CD4-positive, alpha-beta T cell treated with Interleukin-4 for 1 hour (primary cell): ENCODE measurements at regions not wholly inside any gene's neighbourhood (a gene's known extent, or its start where the extent isn't known, plus 50 kb on each side); places are given as distances from the start of the nearest gene placed in this dataset.
"Not testable (repeated sequence)": the region's sequence is repeated elsewhere in the genome, so short reads cannot be mapped to it uniquely, and the experiment has no call there.

Experiments used
- DNase-seq, 2 donors: peaks; one replicate each; pipeline ENCODE4 v3.0.0-alpha.2; 2020 to 2022

DNA sequence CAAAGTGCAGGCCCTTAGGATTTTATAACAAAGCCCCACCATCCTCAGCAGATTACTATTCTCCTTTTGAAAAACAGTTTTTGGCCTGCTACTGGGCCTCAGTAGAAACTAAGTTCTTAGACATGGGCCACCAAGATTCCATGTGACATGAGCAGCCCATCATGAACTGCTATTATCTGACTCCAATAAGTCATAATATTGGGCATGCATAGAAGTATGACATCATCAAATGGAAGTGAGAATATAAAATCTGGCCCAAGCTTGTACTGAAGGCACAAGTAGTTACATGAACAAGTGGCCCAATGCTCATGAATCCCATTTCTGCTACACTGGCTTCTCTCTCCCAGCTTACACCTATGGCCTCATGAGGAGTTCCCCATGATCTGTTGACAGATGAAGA is 404.8 kb downstream of the EPHA5 start:
- no peak for DNase-seq

DNA sequence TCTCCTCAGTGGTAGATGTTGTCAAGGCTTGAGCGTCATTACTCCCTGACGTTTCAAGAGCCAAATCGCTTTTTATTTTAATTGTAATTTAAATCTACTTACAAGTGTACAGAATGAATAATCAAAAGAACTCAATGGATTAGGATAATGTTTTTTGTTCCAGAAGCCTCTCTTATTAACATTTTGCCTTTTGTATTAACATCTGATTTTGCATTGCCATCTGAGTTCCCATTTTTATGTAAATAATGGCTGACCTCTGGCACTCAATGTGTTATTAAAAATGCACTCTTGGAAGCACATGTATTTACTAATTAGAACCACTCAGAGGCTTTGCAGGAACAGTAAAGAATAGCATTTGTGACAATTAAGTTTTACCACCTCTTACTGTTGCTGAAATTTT is 411.0 kb downstream of the EPHA5 start:
- no peak for DNase-seq

DNA sequence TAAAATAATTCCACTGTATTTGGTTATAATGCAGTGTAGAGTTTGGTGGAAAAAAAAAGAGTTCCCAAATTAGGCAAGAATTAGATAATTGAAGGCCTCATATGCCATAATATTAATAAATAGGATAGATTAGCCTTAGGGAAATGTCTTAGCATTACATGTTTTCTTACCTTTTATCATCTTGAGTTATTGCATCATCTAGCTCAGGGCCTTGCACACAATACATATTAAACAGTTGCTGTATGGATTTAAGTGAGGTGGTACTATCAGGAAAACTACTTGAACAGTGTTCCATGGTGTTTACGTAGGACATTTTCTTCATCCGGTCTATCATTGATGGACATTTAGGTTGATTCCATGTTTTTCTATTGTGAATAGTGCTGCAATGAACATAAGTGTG is 419.4 kb downstream of the EPHA5 start:
- DNase-seq = no peak

DNA sequence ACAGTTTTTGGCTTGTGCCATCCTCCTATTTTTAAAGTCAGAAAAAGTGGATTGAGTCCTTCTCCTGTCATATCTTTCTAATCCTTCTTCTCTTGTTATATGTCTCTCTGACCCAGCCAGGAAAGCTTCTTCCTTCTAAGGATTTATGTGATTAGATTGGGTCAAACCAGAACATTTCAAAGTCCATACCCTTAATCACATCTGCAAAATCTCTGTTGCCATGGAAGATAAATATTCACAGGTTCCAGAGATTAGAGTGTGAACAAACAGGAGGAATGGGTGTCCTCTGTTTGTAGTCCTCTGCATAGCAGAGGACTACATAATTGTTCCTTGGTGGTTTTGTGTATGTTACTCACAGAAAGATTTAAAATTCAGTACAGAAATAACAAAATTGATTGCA is 421.2 kb downstream of the EPHA5 start:
- no peak for DNase-seq

DNA sequence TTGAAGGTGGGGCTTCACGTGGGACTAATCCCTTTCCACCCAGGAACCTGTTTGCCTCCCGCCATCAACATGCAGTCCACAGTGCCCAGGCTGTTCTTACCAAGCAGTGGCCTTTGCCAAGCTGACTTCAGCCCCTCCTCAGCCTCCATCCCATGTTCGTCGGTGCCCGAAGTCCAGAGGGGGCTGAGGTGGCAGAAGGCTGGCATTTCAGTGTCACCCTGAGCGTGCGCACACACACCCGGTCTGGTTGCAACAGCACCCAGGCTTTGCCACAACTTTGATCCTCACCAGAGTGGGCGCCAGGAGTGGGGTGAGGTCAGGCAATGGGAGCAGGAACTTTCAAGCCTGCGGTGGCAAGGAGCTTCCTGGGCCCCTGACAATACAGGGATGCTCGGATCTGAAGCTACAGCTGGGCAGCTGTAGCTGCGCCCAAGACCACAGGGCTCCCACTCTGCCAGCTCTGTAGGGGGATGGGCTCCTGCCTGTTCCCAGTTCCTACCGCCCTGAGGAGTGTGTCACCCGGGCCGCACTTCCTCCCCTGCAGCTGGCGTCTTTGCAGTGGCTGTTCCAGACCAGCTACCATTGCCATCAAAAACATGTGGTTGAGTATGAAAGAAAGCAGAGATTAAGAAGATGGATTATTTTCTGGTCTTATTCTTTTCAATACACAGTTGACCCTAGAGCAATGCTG is 428.0 kb downstream of the EPHA5 start:
- no peak for DNase-seq

DNA sequence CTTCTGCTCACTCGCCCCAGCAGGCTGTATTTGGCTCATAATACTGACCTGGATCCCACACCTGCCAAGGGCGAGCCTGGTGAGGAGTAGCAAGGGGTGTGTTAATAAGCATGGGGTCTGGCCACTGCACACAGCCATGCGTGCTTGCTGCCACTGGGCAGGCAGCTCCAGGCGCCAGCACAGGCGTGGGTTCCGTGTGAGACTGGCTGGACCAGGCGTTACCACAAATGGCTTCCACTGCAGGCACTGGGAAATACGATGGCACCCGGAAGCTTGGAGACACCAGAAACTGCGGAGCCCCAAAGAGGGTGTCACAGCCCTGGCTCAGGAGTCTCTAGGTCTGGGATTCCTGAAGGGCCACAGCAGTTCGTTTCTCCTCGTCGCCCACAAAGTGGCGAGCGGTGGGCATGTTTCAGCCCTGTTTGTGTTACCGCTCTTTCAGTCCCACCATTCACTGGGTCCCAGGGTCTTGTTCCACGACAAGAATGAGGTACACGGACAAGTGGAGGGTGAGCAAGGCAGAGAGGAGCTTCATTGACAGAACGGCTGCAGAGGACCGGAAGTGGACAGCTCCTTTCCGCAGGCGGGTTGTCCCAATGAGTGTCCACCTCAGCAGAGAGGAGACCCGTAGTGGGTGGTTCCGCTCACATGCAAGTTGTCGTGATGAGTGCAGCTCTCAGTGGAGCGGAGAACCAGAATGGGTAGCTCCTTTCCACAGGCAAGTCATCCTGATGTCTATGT is 428.9 kb downstream of the EPHA5 start:
- no peak for DNase-seq

DNA sequence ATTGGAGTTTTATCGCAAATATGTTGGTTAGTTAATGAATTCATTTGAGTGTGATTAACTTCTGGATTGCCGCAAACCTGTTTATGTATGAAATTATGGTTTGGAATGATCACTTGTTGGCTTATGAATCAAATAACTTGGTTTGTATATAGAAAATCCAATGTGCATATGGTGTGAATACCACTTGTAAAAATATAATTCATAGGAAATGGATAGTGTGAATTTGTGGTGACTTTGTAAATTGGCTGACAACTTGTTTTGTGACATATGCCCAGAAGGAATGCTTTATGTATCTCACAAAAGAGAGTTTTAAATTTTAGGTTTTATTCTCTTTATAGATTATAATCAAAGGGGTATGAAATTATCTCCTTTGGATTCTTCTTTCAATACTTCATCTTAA is 436.2 kb downstream of the EPHA5 start:
- no peak for DNase-seq

DNA sequence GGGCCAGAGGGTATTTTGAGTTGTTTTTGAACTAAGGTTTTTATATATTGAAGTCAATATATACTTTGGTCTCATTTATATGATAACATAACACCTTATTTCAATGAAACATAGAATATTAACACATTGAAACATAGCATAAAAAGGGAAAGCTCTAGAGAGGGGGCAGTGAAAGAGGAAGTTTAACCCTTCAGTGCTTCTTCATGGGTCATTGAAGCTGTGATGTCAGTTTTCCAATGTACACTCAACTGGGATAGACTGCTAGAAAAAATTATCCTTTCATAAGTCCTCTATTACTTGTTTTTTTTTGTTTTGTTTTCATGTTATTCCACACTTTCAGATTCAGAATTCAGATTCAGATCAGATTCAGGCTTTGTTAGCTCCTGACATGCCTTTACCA is 442.7 kb downstream of the EPHA5 start:
- DNase-seq = no peak

DNA sequence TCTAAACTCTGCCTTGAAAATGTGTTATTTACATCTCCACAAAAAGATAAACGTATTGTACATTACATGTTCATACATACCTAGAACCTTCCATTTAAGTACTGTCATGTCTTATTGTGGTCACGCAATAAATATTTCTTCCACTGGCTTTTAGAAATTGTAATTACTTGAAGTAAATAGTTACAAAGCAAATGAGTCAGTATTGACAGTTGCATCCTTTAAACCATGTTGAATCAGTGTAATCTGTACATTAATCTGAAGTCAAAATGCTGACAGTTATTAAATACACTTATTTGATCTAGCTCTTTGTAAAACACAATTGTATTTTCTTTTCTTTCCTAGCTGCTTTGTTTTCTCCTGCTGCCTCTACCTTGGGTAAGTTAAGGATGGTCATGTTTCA is 446.7 kb downstream of the EPHA5 start:
- no peak for DNase-seq

DNA sequence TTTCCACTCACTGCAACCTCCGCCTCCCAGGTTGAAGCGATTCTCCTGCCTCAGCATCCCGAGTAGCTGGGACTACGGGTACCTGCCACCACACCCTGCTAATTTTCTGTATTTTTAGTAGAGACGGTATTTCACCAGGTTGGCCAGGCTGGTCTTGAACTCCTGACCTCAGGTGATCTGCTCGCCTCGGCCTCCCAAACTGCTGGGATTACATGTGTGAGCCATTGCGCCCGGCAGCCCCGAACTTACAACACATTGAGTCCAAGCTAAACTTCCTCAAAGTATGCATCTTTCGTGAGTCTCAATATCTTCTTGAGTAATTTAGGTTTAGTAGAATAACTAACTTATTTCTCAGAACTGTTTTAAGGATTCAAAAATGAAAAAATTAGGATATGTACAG is 447.2 kb downstream of the EPHA5 start:
- not testable (repeated sequence) for DNase-seq

DNA sequence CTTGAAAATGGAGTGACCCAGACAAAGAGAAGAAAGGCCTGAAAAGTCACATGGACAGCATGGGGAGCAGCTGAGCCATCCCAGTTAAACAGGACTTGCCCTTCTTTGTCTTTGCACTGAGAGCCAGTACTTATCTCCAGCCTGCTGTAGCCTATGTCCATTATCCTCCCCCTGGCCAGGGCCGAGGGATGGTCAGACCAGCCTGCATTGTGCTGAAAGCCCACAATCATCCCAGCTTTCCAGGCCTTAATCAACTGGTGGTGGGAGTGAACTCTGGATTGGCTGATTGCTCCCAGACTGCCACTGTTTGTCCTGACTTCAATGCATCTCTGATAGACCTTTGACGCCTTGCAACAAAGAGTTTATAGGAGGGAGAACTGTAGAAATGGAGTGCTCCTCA is 453.1 kb downstream of the EPHA5 start:
- DNase-seq = no peak

DNA sequence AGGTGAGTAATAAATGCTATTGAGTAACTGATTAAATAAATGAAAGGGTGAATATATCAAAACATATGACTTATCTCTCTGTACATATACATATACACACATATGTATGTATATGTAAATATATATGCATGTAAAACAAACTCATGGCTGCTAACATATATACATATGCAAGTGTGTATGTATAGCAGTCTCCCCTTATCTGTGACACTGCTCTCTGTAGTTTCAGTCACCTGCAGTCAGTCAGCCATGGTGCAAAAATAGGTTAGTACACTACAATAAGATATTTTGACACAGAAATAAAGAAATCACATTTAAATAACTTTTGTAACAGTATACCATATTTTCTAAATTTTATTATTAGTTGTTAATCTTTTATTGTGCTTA is 467.4 kb downstream of the EPHA5 start:
- DNase-seq = no peak

DNA sequence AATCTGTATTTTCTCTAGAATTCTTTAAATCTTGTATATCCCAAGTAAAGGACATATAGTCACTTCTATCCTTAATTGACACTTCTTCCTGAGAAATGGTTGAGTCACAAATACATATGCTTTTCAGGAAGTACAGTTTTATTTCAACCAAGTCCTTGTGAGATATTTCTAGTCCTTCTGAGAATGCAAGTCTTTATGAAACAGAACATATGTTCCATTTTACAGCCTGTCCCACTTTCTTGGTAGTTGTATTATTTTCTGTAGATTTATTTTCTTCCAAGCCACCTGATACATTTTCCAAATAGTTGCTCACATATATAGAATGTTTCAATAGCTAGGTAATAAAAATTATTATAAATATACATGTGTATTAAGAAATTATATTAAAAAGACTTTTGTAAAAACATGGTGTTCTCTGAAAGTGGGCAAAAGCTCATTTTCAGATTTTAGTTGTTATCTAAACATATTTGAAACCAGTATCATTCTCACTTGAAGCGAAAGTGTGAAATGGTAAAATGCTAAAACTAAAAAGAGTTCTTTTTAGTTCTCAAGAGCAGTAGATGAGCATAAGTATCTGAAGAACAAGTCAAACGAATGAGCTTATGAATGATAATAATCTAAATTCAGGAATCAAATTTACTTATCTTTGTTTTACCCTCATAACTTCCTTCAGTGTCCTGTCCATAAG is 468.0 kb downstream of the EPHA5 start:
- no peak for DNase-seq

DNA sequence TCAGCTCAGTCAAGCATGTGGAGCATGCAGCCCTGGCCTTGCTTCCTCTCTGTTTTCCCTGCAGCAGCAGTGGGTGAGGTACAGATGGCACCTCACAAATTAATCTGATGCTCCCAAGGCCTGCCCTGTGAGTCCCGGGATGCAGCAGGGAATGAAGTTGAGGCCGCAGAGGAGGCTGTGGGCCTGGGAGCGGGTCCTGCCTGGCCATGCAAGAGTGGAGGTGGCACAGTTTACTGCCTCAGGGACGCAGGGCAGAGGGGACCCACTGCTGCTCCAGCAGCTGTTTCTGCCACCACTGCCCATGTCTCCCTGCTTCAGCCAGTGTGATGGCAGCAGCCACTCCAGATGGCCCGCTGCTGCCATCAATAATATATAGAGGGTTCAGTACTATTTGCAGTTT is 474.6 kb downstream of the EPHA5 start:
- no peak for DNase-seq

DNA sequence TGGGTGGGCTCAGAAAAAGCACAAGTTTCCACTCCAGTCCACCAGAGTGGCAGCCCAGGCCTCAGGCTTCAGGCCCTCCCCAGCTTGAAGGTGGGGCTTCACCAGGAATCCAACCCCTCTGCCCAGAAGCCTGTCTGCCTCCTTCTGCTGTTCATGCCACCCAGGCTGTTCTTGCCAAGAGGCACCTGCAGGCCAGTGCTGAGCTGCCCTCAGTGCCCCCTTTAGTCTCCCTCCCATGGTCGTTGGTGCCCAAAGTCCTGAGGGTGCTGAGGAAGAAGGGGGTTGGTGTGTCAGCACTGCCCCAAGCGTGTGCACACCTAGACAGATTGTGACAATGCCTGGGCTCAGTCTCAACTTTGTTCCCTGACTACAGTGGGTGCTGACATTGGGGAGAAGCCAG is 475.3 kb downstream of the EPHA5 start:
- DNase-seq = no peak

DNA sequence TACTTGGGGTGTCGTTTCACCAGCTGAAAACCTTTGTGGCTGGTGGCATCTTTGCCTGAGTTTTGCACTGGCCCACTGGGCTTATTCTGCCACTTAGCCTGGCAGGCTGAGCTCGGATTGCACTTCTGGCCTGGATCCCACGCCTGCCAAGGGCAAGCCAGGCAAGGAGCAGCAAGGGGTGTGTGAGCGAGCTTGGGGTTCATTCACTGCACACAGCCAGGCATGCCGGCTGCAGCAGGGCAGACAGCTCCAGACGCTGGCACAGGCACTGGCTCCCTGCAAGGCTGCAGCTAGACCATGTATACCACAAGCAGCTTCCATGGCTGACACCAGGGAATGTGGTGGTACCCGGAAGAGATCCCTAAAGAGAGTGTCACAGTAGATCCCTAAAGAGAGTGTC is 476.3 kb downstream of the EPHA5 start:
- DNase-seq = no peak

DNA sequence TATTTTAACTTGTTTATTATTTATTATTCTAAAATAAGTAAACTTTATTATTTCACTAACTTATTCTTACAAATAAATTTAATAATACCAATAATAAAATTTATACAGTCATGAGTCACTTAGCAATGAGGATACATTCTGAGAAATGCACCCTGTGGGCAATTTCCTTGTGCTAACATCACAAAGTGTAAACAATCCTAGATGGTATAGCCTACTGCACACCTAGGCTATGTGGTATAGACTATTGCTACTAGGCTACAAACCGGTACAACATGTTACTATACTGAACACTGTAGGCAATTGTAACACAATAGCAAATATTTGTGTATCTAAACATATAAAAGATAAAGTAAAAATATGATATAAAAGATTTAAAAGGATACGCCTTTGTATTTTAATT is 479.5 kb downstream of the EPHA5 start:
- DNase-seq = no peak

DNA sequence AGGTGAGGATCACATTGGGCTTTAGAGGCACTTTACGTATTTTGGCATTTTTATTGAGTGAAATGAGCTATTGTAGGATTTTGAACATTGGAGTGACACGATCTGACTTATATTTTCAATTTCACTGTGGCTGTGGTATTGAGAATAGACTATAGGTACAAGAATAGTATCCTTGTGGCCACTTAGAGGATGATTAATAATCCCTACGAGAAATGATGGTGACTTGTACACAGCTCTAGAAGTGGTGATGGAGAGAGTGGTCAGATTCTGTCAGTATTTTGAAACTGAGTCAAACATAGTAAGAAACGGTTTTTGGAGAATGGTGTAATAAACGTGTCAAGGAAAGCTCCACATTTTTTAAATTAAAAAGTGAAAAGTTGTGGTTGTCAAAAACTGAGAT is 494.7 kb downstream of the EPHA5 start:
- no peak for DNase-seq

DNA sequence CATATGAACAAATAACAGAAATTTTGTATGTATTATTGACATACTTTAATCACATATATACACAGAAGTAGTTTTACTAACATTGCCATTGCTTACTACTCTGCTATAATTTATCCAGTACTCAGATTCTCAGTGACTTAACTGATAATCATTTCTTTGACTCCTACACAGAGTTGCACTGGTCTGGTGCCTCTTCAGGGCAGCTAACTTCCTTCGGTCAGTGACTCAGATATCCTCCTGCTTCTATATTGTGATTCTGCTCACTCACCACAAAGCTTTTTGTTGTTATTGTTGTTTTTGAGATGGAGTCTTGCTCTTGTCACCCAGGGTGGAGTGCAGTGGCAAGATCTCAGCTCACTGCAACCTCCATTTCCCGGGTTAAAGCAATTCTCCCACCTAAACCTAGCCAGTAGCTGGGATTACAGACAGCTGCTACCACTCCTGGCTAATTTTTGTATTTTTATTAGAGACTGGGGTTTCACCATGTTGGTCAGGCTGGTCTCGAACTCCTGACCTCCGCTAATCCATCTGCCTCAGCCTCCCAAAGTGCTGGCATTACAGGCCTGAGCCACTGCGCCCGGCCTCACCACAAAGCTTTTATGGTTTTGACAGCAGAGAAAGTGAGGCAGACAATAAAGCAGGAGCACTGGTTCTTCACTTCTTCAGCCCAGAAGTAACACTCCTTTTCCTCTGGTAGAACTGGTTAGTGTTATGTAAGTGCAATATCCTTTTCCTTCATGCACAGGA is 499.3 kb downstream of the EPHA5 start:
- no peak for DNase-seq

DNA sequence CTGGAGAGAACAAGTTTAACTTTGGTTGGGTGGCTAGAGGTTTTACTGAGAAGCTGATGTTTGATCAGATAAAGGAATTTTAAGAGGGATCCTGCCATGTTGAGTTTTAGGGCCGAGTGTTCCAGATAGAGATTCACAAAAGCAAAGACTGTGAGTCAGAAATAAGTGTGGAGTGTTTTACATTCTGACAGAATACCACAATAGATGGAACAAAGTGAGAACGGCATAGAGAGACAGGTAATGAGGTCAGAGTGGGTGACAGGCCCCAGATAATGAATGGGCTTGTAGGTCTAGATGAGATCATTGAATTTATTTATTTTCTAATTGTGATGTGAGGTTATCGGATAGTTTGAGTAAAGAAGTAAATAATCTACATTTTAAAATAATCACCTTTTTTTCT is 502.6 kb downstream of the EPHA5 start:
- DNase-seq = no peak

DNA sequence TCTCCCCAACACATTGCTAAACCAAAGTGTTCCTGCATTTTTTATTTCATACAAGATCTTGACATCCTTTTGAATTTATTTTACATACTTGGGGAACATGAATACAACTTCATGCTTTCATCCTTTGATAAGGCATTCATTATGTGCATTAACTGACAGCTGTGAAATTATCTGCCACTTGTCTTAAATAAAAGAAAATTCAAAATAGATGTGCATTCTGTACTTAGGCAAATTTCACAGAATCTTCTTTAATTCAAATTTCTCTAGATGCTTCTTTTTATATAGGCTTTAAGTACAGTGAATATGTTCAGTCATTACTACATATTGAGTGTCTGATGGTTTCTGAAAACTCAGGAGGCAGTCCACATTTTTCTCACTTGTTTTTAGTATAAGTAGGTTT is 518.1 kb downstream of the EPHA5 start:
- DNase-seq = no peak

DNA sequence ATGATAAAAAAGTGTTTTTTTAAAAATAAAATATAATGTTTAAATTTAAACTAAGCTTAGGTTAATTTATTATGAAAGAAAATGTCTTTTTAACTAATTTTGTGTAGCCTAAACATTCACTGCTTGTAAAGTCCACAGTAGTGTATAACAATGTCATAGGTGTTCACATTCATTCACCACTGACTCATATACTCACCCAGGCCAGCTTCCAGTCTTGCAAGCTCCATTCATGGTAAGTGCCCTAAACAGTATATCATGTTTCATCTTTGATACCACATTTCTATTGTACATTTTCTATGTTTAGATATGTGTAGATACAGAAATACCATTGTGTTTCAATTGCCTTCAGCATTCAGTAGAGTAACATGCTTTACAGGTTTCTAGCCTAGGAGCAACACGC is 530.3 kb downstream of the EPHA5 start:
- no peak for DNase-seq

DNA sequence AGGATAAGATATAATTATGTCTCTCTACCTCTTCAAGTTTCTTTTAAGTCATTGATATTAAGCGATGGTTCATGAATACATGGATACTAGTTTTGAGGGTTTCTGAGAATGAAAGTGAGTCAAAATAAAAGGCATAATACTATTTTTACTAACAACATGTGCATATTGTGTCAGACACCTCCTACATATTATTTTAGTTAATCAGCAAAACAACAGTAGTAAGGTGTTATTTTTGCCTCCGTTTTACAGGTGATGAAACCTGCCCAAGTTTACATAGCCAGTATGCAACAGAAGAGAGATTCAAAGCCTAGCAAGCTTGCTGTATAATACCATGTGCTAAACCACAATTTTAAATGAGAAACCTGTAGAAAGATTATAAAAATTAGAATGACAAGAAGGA is 544.1 kb downstream of the EPHA5 start:
- DNase-seq = no peak

DNA sequence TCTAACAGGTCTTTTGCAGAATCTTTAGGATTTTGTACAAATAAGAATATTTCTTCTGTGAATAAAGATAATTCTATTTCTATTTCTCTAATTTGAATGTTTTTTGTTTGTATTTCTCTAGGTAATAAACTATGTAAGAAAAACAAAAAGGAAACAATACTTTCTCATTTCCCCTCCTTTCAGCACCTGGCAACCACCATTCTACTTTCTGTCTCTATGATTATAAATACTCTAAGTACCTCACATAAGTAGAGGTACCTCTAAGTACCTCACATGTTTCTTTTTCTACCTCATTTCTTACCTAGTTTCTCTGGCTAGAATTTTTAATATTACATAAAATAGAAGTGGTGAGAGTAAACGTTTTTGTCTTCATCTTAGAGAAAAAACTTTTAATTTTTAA is 550.0 kb downstream of the EPHA5 start:
- DNase-seq = no peak
